HG02870 (cell line): ENCODE measurements at regions not wholly inside any gene's neighbourhood (a gene's known extent, or its start where the extent isn't known, plus 50 kb on each side); places are given as distances from the start of the nearest gene placed in this dataset.

Experiments used
- ATAC-seq: cut with Tn5 transposase; IDR thresholded peaks from one replicate; pipeline ENCODE4 v1.9.1; 2021; ENCODE audit warnings: mild to moderate bottlenecking, moderate library complexity; ENCODE audit not compliant: unreplicated experiment

GRCh38 chr7:124364283-124364682 lies 331.4 kb upstream of the TMEM229A start:
- ATAC-seq: no peak

- no peak for ATAC-seq
Observed at GRCh38 chr7:124354201-124354600, 321.3 kb upstream of the TMEM229A start.

GRCh38 chr7:124351950-124352349 lies 319.1 kb upstream of the TMEM229A start:
- no peak for ATAC-seq

- ATAC-seq: no peak
Observed at GRCh38 chr7:124349443-124349842, 316.6 kb upstream of the TMEM229A start.

- no peak for ATAC-seq
Observed at GRCh38 chr7:124338861-124339260, 306.0 kb upstream of the TMEM229A start.

GRCh38 chr7:124330731-124331407 lies 298.0 kb upstream of the TMEM229A start:
- no peak for ATAC-seq

- ATAC-seq: no peak
Observed at GRCh38 chr7:124328774-124329173, 295.9 kb upstream of the TMEM229A start.

- ATAC-seq: no peak
Observed at GRCh38 chr7:124324262-124324661, 291.4 kb upstream of the TMEM229A start.

- no peak for ATAC-seq
Observed at GRCh38 chr7:124323597-124323996, 290.7 kb upstream of the TMEM229A start.

- no peak for ATAC-seq
Observed at GRCh38 chr7:124322561-124322960, 289.7 kb upstream of the TMEM229A start.

GRCh38 chr7:124318721-124319450 lies 286.0 kb upstream of the TMEM229A start:
- ATAC-seq: no peak

- no peak for ATAC-seq
Observed at GRCh38 chr7:124310934-124311390, 278.1 kb upstream of the TMEM229A start.

GRCh38 chr7:124308384-124308783 lies 275.5 kb upstream of the TMEM229A start:
- ATAC-seq: no peak

GRCh38 chr7:124295289-124295688 lies 262.4 kb upstream of the TMEM229A start:
- ATAC-seq: no peak

GRCh38 chr7:124284937-124285336 lies 252.1 kb upstream of the TMEM229A start:
- ATAC-seq: no peak

- peak; percentile 99 for ATAC-seq
Observed at GRCh38 chr7:124276005-124276622, 243.2 kb upstream of the TMEM229A start.

- no peak for ATAC-seq
Observed at GRCh38 chr7:124275411-124275810, 242.5 kb upstream of the TMEM229A start.

- ATAC-seq: no peak
Observed at GRCh38 chr7:124269774-124270173, 236.9 kb upstream of the TMEM229A start.

- ATAC-seq: no peak
Observed at GRCh38 chr7:124267154-124267553, 234.3 kb upstream of the TMEM229A start.

- peak; percentile 96 for ATAC-seq
Observed at GRCh38 chr7:124263232-124263827, 230.5 kb upstream of the TMEM229A start.

- ATAC-seq: no peak
Observed at GRCh38 chr7:124261710-124262109, 228.8 kb upstream of the TMEM229A start.
